ENCODE measurements at regions not wholly inside any gene's neighbourhood (a gene's known extent, or its start where the extent isn't known, plus 50 kb on each side); places are given as distances from the start of the nearest gene placed in this dataset.

DNA sequence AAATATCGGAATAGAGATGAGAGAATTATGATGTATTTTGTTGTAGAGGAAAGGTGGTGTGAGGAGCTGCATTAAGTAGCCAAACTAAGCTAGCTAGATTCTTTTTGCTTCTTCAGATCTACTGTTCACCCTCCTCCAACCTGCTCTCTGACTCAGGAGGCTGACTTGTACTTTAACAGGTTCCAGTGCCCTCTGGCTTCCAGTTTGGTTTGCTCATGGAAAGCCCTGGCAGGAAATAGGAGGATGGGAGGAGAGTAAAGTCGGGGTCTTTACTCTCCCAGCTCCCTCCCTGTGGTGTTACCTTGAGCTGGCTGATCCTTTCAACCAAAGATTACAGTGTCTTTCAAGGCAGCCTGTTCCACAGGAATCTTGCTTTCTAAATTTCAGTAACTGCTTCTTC is 277.0 kb upstream of the EDA2R start:
- peaks cover 9% of the 10 kb centered on the region; the same call in 1 of the 2 replicates for H3K9me3 ChIP-seq (ENCODE audit: control insufficient read depth, insufficient read depth, low read depth, low read length)
- H3K27me3 ChIP-seq (ENCODE audit: control insufficient read depth, insufficient read depth, low read length) = no peaks in the 10 kb centered on the region
- H3K4me3 ChIP-seq (ENCODE audit: low read depth, low read length) = no peak overlapping the region
- H3K4me1 ChIP-seq (ENCODE audit: control insufficient read depth, insufficient read depth, low read length) = no peaks in the 10 kb centered on the region
- no peaks in the 10 kb centered on the region for H3K36me3 ChIP-seq (ENCODE audit: control insufficient read depth, insufficient read depth, low read length)
- no peak overlapping the region for H3K27ac ChIP-seq (ENCODE audit: low read depth, low read length)
- no peak overlapping the region for H3K9ac ChIP-seq (ENCODE audit: low read length)

DNA sequence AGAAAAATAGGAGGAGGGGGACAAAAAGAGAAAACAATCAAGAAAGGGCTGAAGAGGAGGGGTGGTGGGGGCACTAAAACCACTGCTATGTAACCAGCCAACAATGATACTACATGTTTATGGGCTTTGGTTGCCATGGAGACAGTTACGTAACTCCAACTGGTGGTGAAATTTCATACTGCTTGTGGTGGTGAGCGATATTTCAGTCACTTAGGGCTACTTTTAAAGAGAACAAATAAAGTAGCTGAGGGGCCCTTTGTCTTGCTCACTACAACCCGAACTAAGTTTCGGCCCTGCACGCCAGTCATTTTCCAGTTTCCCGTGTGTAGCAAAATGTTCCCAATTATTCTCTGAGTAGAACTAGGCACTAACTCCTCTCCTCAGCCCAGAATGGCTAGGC is 275.2 kb upstream of the EDA2R start:
- H3K9ac ChIP-seq (ENCODE audit: low read length) = no peak overlapping the region
- H3K27ac ChIP-seq (ENCODE audit: low read depth, low read length) = no peak overlapping the region
- H3K4me1 ChIP-seq (ENCODE audit: control insufficient read depth, insufficient read depth, low read length) = no peaks in the 10 kb centered on the region
- no peak overlapping the region for H3K4me3 ChIP-seq (ENCODE audit: low read depth, low read length)
- peaks cover 13% of the 10 kb centered on the region; the same call in 1 of the 2 replicates for H3K9me3 ChIP-seq (ENCODE audit: control insufficient read depth, insufficient read depth, low read depth, low read length)
- H3K36me3 ChIP-seq (ENCODE audit: control insufficient read depth, insufficient read depth, low read length) = no peaks in the 10 kb centered on the region
- no peaks in the 10 kb centered on the region for H3K27me3 ChIP-seq (ENCODE audit: control insufficient read depth, insufficient read depth, low read length)

DNA sequence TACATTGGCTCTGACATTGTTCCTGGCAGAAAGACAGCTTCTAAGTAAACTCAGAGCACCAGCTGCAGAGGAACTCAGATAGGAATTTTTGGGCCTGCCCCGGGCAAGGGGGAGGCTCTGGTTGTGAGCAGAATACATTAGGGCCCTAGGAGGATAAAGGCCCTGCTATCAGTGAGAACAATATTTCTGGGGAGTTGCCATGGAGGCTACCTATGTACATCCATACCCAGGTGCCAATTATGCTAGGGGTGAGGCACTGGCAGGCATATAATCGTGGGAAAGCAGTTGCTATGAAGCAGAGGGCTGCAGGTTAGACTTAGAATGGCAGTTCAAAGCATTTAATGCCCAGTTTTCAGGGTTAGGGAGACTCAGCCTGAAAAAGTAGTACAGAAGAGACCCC is 273.5 kb upstream of the EDA2R start:
- Histone ChIP-seq H3K27ac (ENCODE audit: low read depth, low read length) (no peak overlapping the region), H3K4me1 (ENCODE audit: control insufficient read depth, insufficient read depth, low read length) (no peaks in the 10 kb centered on the region), H3K9me3 (ENCODE audit: control insufficient read depth, insufficient read depth, low read depth, low read length) (peaks cover 13% of the 10 kb centered on the region; the same call in 1 of the 2 replicates), H3K27me3 (ENCODE audit: control insufficient read depth, insufficient read depth, low read length) (no peaks in the 10 kb centered on the region), H3K4me3 (ENCODE audit: low read depth, low read length) (no peak overlapping the region), H3K36me3 (ENCODE audit: control insufficient read depth, insufficient read depth, low read length) (no peaks in the 10 kb centered on the region), H3K9ac (ENCODE audit: low read length) (no peak overlapping the region)

DNA sequence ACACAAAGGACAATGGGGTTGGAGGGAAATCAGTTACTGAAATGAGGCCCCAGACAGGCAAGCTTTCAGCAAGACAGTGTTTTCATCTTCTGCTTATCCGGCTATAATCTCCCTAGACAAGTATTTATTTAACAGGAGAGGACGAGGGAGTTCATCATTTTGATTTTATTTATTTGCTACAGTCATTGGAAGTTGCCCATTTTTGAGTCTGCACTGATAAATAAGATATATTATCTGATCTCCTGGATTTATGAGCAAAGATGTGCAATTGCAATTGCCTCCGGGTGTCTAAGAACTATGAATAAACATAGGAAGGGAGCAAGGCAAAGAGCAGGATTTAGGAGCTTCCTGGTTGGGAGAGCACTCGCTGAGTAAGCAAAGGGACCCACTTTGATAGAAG is 263.2 kb upstream of the EDA2R start:
- no peak overlapping the region for H3K27ac ChIP-seq (ENCODE audit: low read depth, low read length)

DNA sequence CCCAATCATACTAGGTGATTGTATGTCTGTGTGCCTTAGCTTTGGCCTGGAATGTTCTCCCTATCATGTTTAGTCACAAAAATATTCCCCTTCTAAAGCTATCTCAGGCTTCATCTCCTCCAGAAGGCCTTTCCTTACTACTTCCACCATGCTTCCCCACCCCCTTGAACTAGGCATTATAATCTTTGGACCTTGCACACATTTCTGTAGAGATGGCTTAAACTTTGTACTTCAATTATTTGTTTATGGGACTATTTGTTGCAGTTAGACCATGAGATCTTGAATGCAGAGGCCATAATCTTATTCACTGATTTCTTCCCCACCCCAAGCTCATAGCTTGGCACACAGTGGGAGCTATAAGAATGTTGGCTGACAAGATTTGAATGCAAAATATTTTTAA is 262.0 kb upstream of the EDA2R start:
- Histone ChIP-seq H3K9ac (ENCODE audit: low read length) (no peak overlapping the region), H3K36me3 (ENCODE audit: control insufficient read depth, insufficient read depth, low read length) (no peaks in the 10 kb centered on the region), H3K4me3 (ENCODE audit: low read depth, low read length) (no peak overlapping the region), H3K4me1 (ENCODE audit: control insufficient read depth, insufficient read depth, low read length) (no peaks in the 10 kb centered on the region), H3K27ac (ENCODE audit: low read depth, low read length) (no peak overlapping the region), H3K27me3 (ENCODE audit: control insufficient read depth, insufficient read depth, low read length) (no peaks in the 10 kb centered on the region), H3K9me3 (ENCODE audit: control insufficient read depth, insufficient read depth, low read depth, low read length) (peaks cover 7% of the 10 kb centered on the region; the same call in 1 of the 2 replicates)

More for the DNA sequence above, 263.2 kb upstream of the EDA2R start:
- Histone ChIP-seq H3K36me3 (ENCODE audit: control insufficient read depth, insufficient read depth, low read length) (no peaks in the 10 kb centered on the region), H3K9me3 (ENCODE audit: control insufficient read depth, insufficient read depth, low read depth, low read length) (peaks cover 7% of the 10 kb centered on the region; the same call in 1 of the 2 replicates), H3K4me3 (ENCODE audit: low read depth, low read length) (no peak overlapping the region), H3K27me3 (ENCODE audit: control insufficient read depth, insufficient read depth, low read length) (no peaks in the 10 kb centered on the region), H3K4me1 (ENCODE audit: control insufficient read depth, insufficient read depth, low read length) (no peaks in the 10 kb centered on the region), H3K9ac (ENCODE audit: low read length) (no peak overlapping the region)

DNA sequence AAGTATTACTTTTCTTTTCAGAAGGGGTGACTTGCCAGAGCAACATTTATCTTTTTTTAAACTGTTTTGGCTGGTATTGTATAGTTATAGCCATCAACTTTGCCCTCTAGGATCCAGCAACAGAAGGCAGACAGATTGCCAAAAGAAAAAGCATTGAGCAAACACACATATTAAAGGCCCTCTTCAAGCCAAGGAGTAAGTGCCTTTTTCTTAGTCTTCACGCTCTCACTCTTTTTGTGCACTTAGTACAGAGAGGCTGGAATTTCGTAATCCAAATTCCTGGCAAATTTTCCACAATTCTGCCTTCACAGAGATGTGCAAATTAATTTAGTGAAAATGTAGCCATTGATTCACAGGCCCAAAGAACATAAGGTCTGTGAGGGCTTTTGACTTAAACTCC is 253.1 kb upstream of the EDA2R start:
- Histone ChIP-seq H3K27me3 (ENCODE audit: control insufficient read depth, insufficient read depth, low read length) (no peaks in the 10 kb centered on the region; the same call in 1 of the 2 replicates), H3K27ac (ENCODE audit: low read depth, low read length) (no peak overlapping the region), H3K9me3 (ENCODE audit: control insufficient read depth, insufficient read depth, low read depth, low read length) (no peaks in the 10 kb centered on the region; the same call in 1 of the 2 replicates)

DNA sequence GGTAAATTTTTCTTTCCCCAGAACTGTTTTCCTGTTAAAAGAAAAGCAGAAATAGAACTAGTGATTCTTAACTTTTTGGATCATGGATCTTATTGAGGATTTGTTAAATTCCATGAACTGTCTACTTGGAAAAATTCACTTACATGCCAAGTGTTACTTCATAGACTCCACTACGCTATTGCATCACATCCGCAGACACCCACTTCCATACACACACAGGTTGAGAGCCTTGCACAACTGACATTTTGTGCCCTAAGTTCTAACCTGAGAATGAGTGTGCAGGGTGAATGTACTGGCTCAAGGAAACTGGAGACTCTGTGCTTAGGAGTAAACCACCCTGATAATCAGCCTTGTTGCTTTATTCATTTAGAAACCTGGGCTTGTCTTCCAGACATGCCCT is 250.5 kb upstream of the EDA2R start:
- no peak overlapping the region for H3K9ac ChIP-seq (ENCODE audit: low read length)
- no peaks in the 10 kb centered on the region for H3K36me3 ChIP-seq (ENCODE audit: control insufficient read depth, insufficient read depth, low read length)
- H3K4me3 ChIP-seq (ENCODE audit: low read depth, low read length) = no peak overlapping the region
- no peaks in the 10 kb centered on the region; the same call in 1 of the 2 replicates for H3K27me3 ChIP-seq (ENCODE audit: control insufficient read depth, insufficient read depth, low read length)
- no peaks in the 10 kb centered on the region for H3K4me1 ChIP-seq (ENCODE audit: control insufficient read depth, insufficient read depth, low read length)
- H3K9me3 ChIP-seq (ENCODE audit: control insufficient read depth, insufficient read depth, low read depth, low read length) = peaks cover under 1% of the 10 kb centered on the region; the same call in 1 of the 2 replicates
- H3K27ac ChIP-seq (ENCODE audit: low read depth, low read length) = no peak overlapping the region

More for the DNA sequence above, 253.1 kb upstream of the EDA2R start:
- Histone ChIP-seq H3K36me3 (ENCODE audit: control insufficient read depth, insufficient read depth, low read length) (no peaks in the 10 kb centered on the region), H3K4me1 (ENCODE audit: control insufficient read depth, insufficient read depth, low read length) (no peaks in the 10 kb centered on the region), H3K9ac (ENCODE audit: low read length) (no peak overlapping the region), H3K4me3 (ENCODE audit: low read depth, low read length) (no peak overlapping the region)

DNA sequence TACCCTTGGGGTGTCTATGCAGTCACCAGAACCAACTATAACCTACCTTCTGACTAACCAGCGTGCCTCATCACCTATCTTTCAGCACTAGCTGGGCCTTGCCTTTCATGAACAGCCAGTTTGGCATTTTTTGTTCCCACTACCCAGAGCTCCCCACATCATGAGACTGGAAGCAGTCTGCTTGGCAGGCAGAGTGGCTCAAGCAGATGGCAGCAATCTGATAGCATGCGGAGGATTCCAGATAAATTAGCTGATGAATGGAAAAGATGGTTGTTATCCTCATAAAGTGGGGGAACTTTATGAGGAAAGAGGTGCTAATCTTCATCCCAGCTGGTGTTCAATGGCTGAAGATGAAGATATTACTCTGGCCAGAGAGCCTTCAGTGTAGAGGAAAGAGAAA is 243.2 kb upstream of the EDA2R start:
- no peak overlapping the region for H3K9ac ChIP-seq (ENCODE audit: low read length)
- H3K9me3 ChIP-seq (ENCODE audit: control insufficient read depth, insufficient read depth, low read depth, low read length) = peaks cover 4% of the 10 kb centered on the region; the same call in 1 of the 2 replicates
- no peaks in the 10 kb centered on the region for H3K4me1 ChIP-seq (ENCODE audit: control insufficient read depth, insufficient read depth, low read length)

DNA sequence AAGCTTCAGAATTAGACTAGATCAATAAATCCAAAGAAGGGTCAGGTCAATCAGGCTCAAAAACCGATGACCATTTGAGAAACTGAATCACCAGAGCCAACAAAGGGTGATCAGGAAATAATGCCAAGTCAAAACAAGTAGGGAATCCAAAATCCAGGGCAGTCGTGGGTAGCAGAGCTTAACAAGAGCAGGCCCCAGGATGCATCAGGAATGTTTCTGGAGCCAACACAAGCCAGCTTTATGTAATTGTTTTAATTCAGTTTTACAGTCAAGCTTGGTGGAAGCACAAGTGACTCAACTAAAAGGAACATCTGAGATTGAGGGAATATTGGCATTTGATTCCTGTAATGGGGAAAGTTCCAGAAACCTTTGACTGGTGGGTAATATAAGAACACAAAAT is 237.9 kb upstream of the EDA2R start:
- H3K9me3 ChIP-seq (ENCODE audit: control insufficient read depth, insufficient read depth, low read depth, low read length) = peaks cover 6% of the 10 kb centered on the region; the same call in 1 of the 2 replicates
- no peaks in the 10 kb centered on the region for H3K36me3 ChIP-seq (ENCODE audit: control insufficient read depth, insufficient read depth, low read length)
- no peak overlapping the region for H3K4me3 ChIP-seq (ENCODE audit: low read depth, low read length)
- H3K27ac ChIP-seq (ENCODE audit: low read depth, low read length) = no peak overlapping the region
- H3K27me3 ChIP-seq (ENCODE audit: control insufficient read depth, insufficient read depth, low read length) = no peaks in the 10 kb centered on the region
- H3K4me1 ChIP-seq (ENCODE audit: control insufficient read depth, insufficient read depth, low read length) = no peaks in the 10 kb centered on the region
- H3K9ac ChIP-seq (ENCODE audit: low read length) = no peak overlapping the region

More for the DNA sequence above, 243.2 kb upstream of the EDA2R start:
- Histone ChIP-seq H3K27me3 (ENCODE audit: control insufficient read depth, insufficient read depth, low read length) (no peaks in the 10 kb centered on the region), H3K36me3 (ENCODE audit: control insufficient read depth, insufficient read depth, low read length) (no peaks in the 10 kb centered on the region), H3K27ac (ENCODE audit: low read depth, low read length) (no peak overlapping the region), H3K4me3 (ENCODE audit: low read depth, low read length) (no peak overlapping the region)

DNA sequence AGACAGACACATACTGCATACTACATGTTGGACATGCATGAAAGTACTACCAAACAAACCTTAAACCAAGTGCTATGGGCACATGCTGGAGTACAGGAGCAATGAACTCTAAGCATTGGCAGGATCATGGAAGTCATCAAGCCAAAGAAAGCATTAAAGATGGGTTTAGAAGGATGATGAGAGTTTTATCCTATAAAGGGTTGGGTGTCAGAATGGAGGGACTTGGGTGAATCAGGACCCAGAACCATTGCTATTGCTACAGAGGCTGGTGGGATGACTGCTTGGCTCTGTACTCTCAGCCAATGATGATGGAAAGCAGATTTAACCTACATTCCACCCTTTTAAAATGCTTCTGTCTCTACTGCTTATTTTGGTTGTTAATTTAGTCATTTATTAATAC is 233.9 kb upstream of the EDA2R start:
- no peak overlapping the region for H3K27ac ChIP-seq (ENCODE audit: low read depth, low read length)
- no peaks in the 10 kb centered on the region for H3K4me1 ChIP-seq (ENCODE audit: control insufficient read depth, insufficient read depth, low read length)
- H3K36me3 ChIP-seq (ENCODE audit: control insufficient read depth, insufficient read depth, low read length) = no peaks in the 10 kb centered on the region
- H3K9ac ChIP-seq (ENCODE audit: low read length) = no peak overlapping the region
- H3K27me3 ChIP-seq (ENCODE audit: control insufficient read depth, insufficient read depth, low read length) = no peaks in the 10 kb centered on the region
- H3K9me3 ChIP-seq (ENCODE audit: control insufficient read depth, insufficient read depth, low read depth, low read length) = peaks cover 7% of the 10 kb centered on the region; the same call in 1 of the 2 replicates
- H3K4me3 ChIP-seq (ENCODE audit: low read depth, low read length) = no peak overlapping the region

DNA sequence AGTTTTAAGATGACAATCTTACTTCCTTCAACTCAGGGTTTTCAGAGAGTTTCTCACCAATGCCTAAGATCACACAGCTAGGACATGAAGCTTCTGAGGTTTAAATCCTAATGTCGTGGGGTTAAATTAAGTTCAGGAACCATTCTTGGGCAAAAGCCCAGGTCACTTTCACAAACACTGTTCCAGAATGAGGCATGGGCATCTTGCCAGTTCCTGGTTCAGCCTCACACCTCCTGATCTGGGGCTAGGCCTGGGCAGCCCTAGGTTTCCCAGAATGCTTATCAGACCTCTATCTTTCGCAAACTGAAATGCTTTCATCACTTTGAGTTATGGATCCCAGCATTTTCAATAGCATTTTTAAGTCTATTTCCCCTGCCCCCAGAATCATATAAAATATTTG is 224.8 kb upstream of the EDA2R start:
- H3K27me3 ChIP-seq (ENCODE audit: control insufficient read depth, insufficient read depth, low read length) = no peaks in the 10 kb centered on the region
- no peak overlapping the region for H3K27ac ChIP-seq (ENCODE audit: low read depth, low read length)
- no peaks in the 10 kb centered on the region for H3K4me1 ChIP-seq (ENCODE audit: control insufficient read depth, insufficient read depth, low read length)
- no peak overlapping the region for H3K9ac ChIP-seq (ENCODE audit: low read length)
- H3K9me3 ChIP-seq (ENCODE audit: control insufficient read depth, insufficient read depth, low read depth, low read length) = peaks cover 19% of the 10 kb centered on the region; the same call in 1 of the 2 replicates
- no peaks in the 10 kb centered on the region for H3K36me3 ChIP-seq (ENCODE audit: control insufficient read depth, insufficient read depth, low read length)
- no peak overlapping the region for H3K4me3 ChIP-seq (ENCODE audit: low read depth, low read length)

DNA sequence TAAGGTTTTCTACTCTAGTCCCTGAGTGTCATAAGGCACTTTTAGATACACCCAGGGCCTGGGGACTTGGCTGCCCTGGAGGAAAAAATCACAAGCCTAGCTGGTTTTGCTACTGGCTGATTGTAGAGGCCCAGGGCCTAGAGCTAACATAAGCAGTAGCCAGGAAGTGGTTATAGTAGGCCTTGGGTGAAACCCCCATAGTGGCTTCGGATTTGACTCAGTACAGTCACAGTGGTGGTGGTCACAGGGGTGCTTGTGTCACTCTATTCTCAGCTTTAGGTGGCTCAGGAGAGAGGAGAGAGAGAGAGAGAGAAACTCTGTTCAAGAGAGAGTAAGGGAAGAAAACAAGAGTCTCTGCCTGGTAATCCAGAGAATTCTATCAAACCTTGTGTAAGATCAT is 194.5 kb upstream of the EDA2R start:
- peaks cover 44% of the 10 kb centered on the region; the same call in 1 of the 2 replicates for H3K9me3 ChIP-seq (ENCODE audit: control insufficient read depth, insufficient read depth, low read depth, low read length)
- H3K27ac ChIP-seq (ENCODE audit: low read depth, low read length) = no peak overlapping the region

More for the DNA sequence above, 194.5 kb upstream of the EDA2R start:
- Histone ChIP-seq H3K9ac (ENCODE audit: low read length) (no peak overlapping the region), H3K4me1 (ENCODE audit: control insufficient read depth, insufficient read depth, low read length) (no peaks in the 10 kb centered on the region), H3K36me3 (ENCODE audit: control insufficient read depth, insufficient read depth, low read length) (no peaks in the 10 kb centered on the region), H3K4me3 (ENCODE audit: low read depth, low read length) (no peak overlapping the region), H3K27me3 (ENCODE audit: control insufficient read depth, insufficient read depth, low read length) (no peaks in the 10 kb centered on the region)

Measured in HUES6 (cell line).